ENCODE measurements at regions not wholly inside any gene's neighbourhood (a gene's known extent, or its start where the extent isn't known, plus 50 kb on each side); places are given as distances from the start of the nearest gene placed in this dataset.

- Mint-ChIP-seq H3K27ac (no peak overlapping the region), H3K4me1 (no peaks in the 10 kb centered on the region), H3K27me3 (ENCODE audit: insufficient read depth) (no peaks in the 10 kb centered on the region), H3K4me3 (no peak overlapping the region), H3K9me3 (no peaks in the 10 kb centered on the region), H3K36me3 (ENCODE audit: low read depth) (no peaks in the 10 kb centered on the region)
- no peaks in the 10 kb centered on the region for H3K36me3 ChIP-seq (ENCODE audit: control insufficient read depth, insufficient read depth, low read length)
- no peaks in the 10 kb centered on the region for H3K9me3 ChIP-seq (ENCODE audit: control insufficient read depth, low read length)
- TF ChIP-seq CTCF (conservative IDR thresholded peaks at IDR 0.05): no peak
- H3K4me1 ChIP-seq (ENCODE audit: control insufficient read depth, insufficient read depth, low read length): no peaks in the 10 kb centered on the region
- no peaks in the 10 kb centered on the region for H3K27me3 ChIP-seq (ENCODE audit: control insufficient read depth, insufficient read depth, low read length, poor library complexity, severe bottlenecking)
- no peak for DNase-seq
- no peak overlapping the region for H3K4me3 ChIP-seq (ENCODE audit: low read length)
- 75% methylated on average over 1 of the region's 1 CpG; no CpG with 5 or more reads in 1 of the 2 experiments for WGBS, 2 experiments (ENCODE audit: insufficient coverage in 1 of 2, insufficient read length in 1 of 2)
- no peak overlapping the region for H3K9ac ChIP-seq (ENCODE audit: extremely low read depth, low read length, poor library complexity, severe bottlenecking)
- H3K27ac ChIP-seq (ENCODE audit: low read depth, low read length): no peak overlapping the region
These were observed 840.6 kb downstream of the TRAM1L1 start for GRCh38 chr4:116244771-116245170.

- no peaks in the 10 kb centered on the region for H3K36me3 Mint-ChIP-seq (ENCODE audit: low read depth)
- Histone ChIP-seq H3K9me3 (ENCODE audit: control insufficient read depth, low read length) (no peaks in the 10 kb centered on the region), H3K27me3 (ENCODE audit: control insufficient read depth, insufficient read depth, low read length, poor library complexity, severe bottlenecking) (no peaks in the 10 kb centered on the region), H3K4me3 (ENCODE audit: low read length) (no peak overlapping the region), H3K9ac (ENCODE audit: extremely low read depth, low read length, poor library complexity, severe bottlenecking) (no peak overlapping the region), H3K4me1 (ENCODE audit: control insufficient read depth, insufficient read depth, low read length) (no peaks in the 10 kb centered on the region), H3K36me3 (ENCODE audit: control insufficient read depth, insufficient read depth, low read length) (no peaks in the 10 kb centered on the region), H3K27ac (ENCODE audit: low read depth, low read length) (no peak overlapping the region)
- DNase-seq: no peak
- H3K9me3 Mint-ChIP-seq: no peaks in the 10 kb centered on the region
- H3K4me1 Mint-ChIP-seq: no peaks in the 10 kb centered on the region
- 77 to 88% methylated on average over 1 to 2 of the region's 2 CpGs for WGBS, 2 experiments (ENCODE audit: insufficient coverage in 1 of 2, insufficient read length in 1 of 2)
- no peaks in the 10 kb centered on the region for H3K27me3 Mint-ChIP-seq (ENCODE audit: insufficient read depth)
- no peak for TF ChIP-seq CTCF (conservative IDR thresholded peaks at IDR 0.05)
- H3K27ac Mint-ChIP-seq: no peak overlapping the region
- H3K4me3 Mint-ChIP-seq: no peak overlapping the region
These were observed 841.9 kb downstream of the TRAM1L1 start for GRCh38 chr4:116243431-116243830.

- Mint-ChIP-seq H3K4me3 (no peak overlapping the region), H3K36me3 (ENCODE audit: low read depth) (no peaks in the 10 kb centered on the region), H3K4me1 (peaks cover 2% of the 10 kb centered on the region), H3K27ac (no peak overlapping the region), H3K9me3 (no peaks in the 10 kb centered on the region), H3K27me3 (ENCODE audit: insufficient read depth) (no peaks in the 10 kb centered on the region)
- no peak overlapping the region for H3K4me3 ChIP-seq (ENCODE audit: low read length)
- H3K36me3 ChIP-seq (ENCODE audit: control insufficient read depth, insufficient read depth, low read length): no peaks in the 10 kb centered on the region
- no peaks in the 10 kb centered on the region for H3K27me3 ChIP-seq (ENCODE audit: control insufficient read depth, insufficient read depth, low read length, poor library complexity, severe bottlenecking)
- no peak overlapping the region for H3K9ac ChIP-seq (ENCODE audit: extremely low read depth, low read length, poor library complexity, severe bottlenecking)
- DNase-seq: no peak
- no peaks in the 10 kb centered on the region for H3K9me3 ChIP-seq (ENCODE audit: control insufficient read depth, low read length)
- H3K4me1 ChIP-seq (ENCODE audit: control insufficient read depth, insufficient read depth, low read length): no peaks in the 10 kb centered on the region
- no peak overlapping the region for H3K27ac ChIP-seq (ENCODE audit: low read depth, low read length)
- no peak for TF ChIP-seq CTCF (conservative IDR thresholded peaks at IDR 0.05)
These were observed 851.4 kb downstream of the TRAM1L1 start for GRCh38 chr4:116233971-116234370.

Measured in endodermal cell (in vitro differentiated cells).